HepG2 (cell line): ENCODE measurements at regions not wholly inside any gene's neighbourhood (a gene's known extent, or its start where the extent isn't known, plus 50 kb on each side); places are given as distances from the start of the nearest gene placed in this dataset.

Experiments used
- ATAC-seq: fragments of 200-7000 bp; cut with Tn5 transposase; 3 replicates; pipeline ENCODE4 v1.9.1; 2020; ENCODE audit warnings: mild to moderate bottlenecking, moderate library complexity
- BruUV-seq: library from RNA; stranded (reverse); fragments of 400-500 nt; replicated peaks from 2 replicates; lab custom pipeline; 2021; lab: Mats Ljungman, UMichigan
- CTCF ChIA-PET: fragments of 300-600 bp; formaldehyde crosslinking; extraction: SDS; loops from one replicate; lab custom pipeline; 2021; ENCODE audit warnings: low total read pairs, inconsistent platforms, low intra/inter-chr PET ratio; lab: Yijun Ruan, JAX
- POLR2A ChIA-PET: fragments of 350-600 bp; sonication (Branson Sonifier 250); formaldehyde crosslinking; loops from one replicate; lab custom pipeline; 2020; ENCODE audit warnings: antibody characterized with exemption, inconsistent platforms; lab: Yijun Ruan, JAX
- DNase-seq: peaks from one replicate; pipeline ENCODE4 v3.0.0-alpha.2; 2015; ENCODE audit warnings: low spot score
- FAIRE-seq: peaks from 3 replicates; lab custom pipeline; 2011; peaks lifted over from hg19 to GRCh38; lab: Jason Lieb, UNC
- H2AFZ ChIP-seq: one replicate; pipeline ENCODE4 v1.6.1; 2011; ENCODE audit warnings: low read length, inconsistent platforms
- H3K27ac ChIP-seq: fragments of 300-600 bp; 3 replicates; pipeline ENCODE4 v1.8.0; 2011; ENCODE audit warnings: mixed run types, mild to moderate bottlenecking, mixed read lengths, low read length, inconsistent platforms; ENCODE audit not compliant: insufficient read depth; ENCODE audit errors: extremely low read length
- H3K27me3 ChIP-seq, 2 experiments: fragments of 200-600 bp in 1 of 2; 2 replicates in 1 of 2; 3 replicates in 1 of 2; pipeline versions ENCODE4 v1.6.0 to v1.8.0; 2011; ENCODE audit warnings: low read length in 2 of 2, mild to moderate bottlenecking in 2 of 2, moderate library complexity in 2 of 2, inconsistent platforms in 1 of 2; ENCODE audit not compliant: insufficient read depth in 2 of 2, control insufficient read depth in 1 of 2
- H3K36me3 ChIP-seq, 2 experiments: fragments of 200-600 bp in 1 of 2; replicated peaks in 1 of 2; 2 replicates in 1 of 2; 3 replicates in 1 of 2; pipeline versions ENCODE4 v1.5.1 to v1.8.0; 2011; ENCODE audit warnings: low read length in 2 of 2, inconsistent platforms in 1 of 2; ENCODE audit not compliant: insufficient read depth in 2 of 2, control insufficient read depth in 1 of 2
- H3K4me1 ChIP-seq: 2 replicates; pipeline ENCODE4 v1.5.1; 2012; ENCODE audit warnings: low read length, inconsistent platforms; ENCODE audit not compliant: insufficient read depth
- H3K4me2 ChIP-seq: 2 replicates; pipeline ENCODE4 v1.6.0; 2011; ENCODE audit warnings: low read depth, low read length, inconsistent platforms
- H3K4me3 ChIP-seq, 3 experiments: fragments of 200-600 bp in 1 of 3; sonication (generic), shearing (Covaris generic) in 1 of 3; replicated peaks in 1 of 3; 2 replicates each; pipeline ENCODE4 v1.5.1; 2011 to 2016; ENCODE audit warnings: low read length in 3 of 3, inconsistent platforms in 2 of 3, low read depth in 2 of 3, mild to moderate bottlenecking in 2 of 3, control low read depth in 1 of 3, mixed read lengths in 1 of 3; ENCODE audit not compliant: insufficient read depth in 1 of 3
- H3K79me2 ChIP-seq: one replicate; pipeline ENCODE4 v1.6.1; 2011; ENCODE audit warnings: low read length, inconsistent platforms; ENCODE audit not compliant: insufficient read depth
- H3K9ac ChIP-seq: 2 replicates; pipeline ENCODE4 v1.6.0; 2011; ENCODE audit warnings: mild to moderate bottlenecking, low read depth, low read length, inconsistent platforms; ENCODE audit not compliant: insufficient read depth
- H3K9me3 ChIP-seq: 2 replicates; pipeline ENCODE4 v1.5.1; 2012; ENCODE audit warnings: mild to moderate bottlenecking, low read length
- H4K20me1 ChIP-seq: 2 replicates; pipeline ENCODE4 v1.6.0; 2011; ENCODE audit warnings: inconsistent platforms, mild to moderate bottlenecking, low read length, moderate library complexity; ENCODE audit not compliant: insufficient read depth
- CCAR2 ChIP-seq: fragments of 200-400 bp; formaldehyde crosslinking; optimal IDR thresholded peaks from 2 replicates; pipeline ENCODE3; 2018; ENCODE audit warnings: low read depth, mild to moderate bottlenecking, low read length, moderate library complexity
- FOSL2 ChIP-seq: sonication (generic); formaldehyde crosslinking; IDR thresholded peaks from 2 replicates; pipeline ENCODE4 v1.4.0; 2020; ENCODE audit warnings: missing genetic modification reagents
- FOXK2 ChIP-seq: fragments of 450-650 bp; IDR thresholded peaks from 2 replicates; pipeline ENCODE4 v1.6.1; 2016
- PHF8 ChIP-seq: sonication (generic); formaldehyde crosslinking; IDR thresholded peaks from 2 replicates; pipeline ENCODE4 v1.5.0; 2020; ENCODE audit warnings: missing genetic modification reagents
- SALL2 ChIP-seq: sonication (generic); formaldehyde crosslinking; IDR thresholded peaks from 2 replicates; pipeline ENCODE4 v1.8.1; 2023; ENCODE audit warnings: mild to moderate bottlenecking, missing genetic modification reagents, inconsistent platforms
- SOX5 ChIP-seq: IDR thresholded peaks from 2 replicates; pipeline ENCODE4 v1.6.1; 2016; ENCODE audit warnings: borderline replicate concordance
- TAF15 ChIP-seq: fragments of 200-400 bp; formaldehyde crosslinking; IDR thresholded peaks from one replicate; pipeline ENCODE4 v1.6.1; 2018; ENCODE audit warnings: mild to moderate bottlenecking, low read depth, low read length; ENCODE audit not compliant: poor library complexity, severe bottlenecking
- TBX3 ChIP-seq: fragments of 450-650 bp; IDR thresholded peaks from 2 replicates; pipeline ENCODE4 v1.6.1; 2017; ENCODE audit warnings: antibody characterized with exemption, mild to moderate bottlenecking, inconsistent platforms, borderline replicate concordance
- ZNF17 ChIP-seq: sonication (generic); formaldehyde crosslinking; IDR thresholded peaks from 2 replicates; pipeline ENCODE4 v1.5.0; 2020; ENCODE audit warnings: mild to moderate bottlenecking, missing genetic modification reagents
- ZNF205 ChIP-seq: IDR thresholded peaks from 2 replicates; pipeline ENCODE4 v1.6.1; 2018; ENCODE audit warnings: missing biosample characterization, missing genetic modification reagents
- ZNF263 ChIP-seq: sonication (generic); formaldehyde crosslinking; IDR thresholded peaks from 2 replicates; pipeline ENCODE4 v1.4.0; 2020; ENCODE audit warnings: missing genetic modification reagents
- ZNF598 ChIP-seq: sonication (generic); formaldehyde crosslinking; IDR thresholded peaks from 2 replicates; pipeline ENCODE4 v1.5.1; 2020; ENCODE audit warnings: mild to moderate bottlenecking, missing genetic modification reagents, borderline replicate concordance
- ZNF816 ChIP-seq: sonication (generic); formaldehyde crosslinking; IDR thresholded peaks from 2 replicates; pipeline ENCODE4 v1.8.0; 2022; ENCODE audit warnings: missing genetic modification reagents, mild to moderate bottlenecking, borderline replicate concordance
- ZSCAN20 ChIP-seq: sonication (generic); formaldehyde crosslinking; IDR thresholded peaks from 2 replicates; pipeline ENCODE4 v1.4.0; 2020; ENCODE audit warnings: missing genetic modification reagents, mild to moderate bottlenecking, borderline replicate concordance
- WGBS: methylation state at CpG from one replicate; pipeline ENCODE4 v1.1.6; 2017; ENCODE audit warnings: low lambda C conversion rate; 5-methylcytosine and 5-hydroxymethylcytosine counted together
- in situ Hi-C: cut with HindIII; loops from 2 replicates; pipeline ENCODE4 v1.10.0; 2017; ENCODE audit warnings: low pct_unique_long_range_greater_than_20kb; ENCODE audit not compliant: extremely low pct_ligation_motif_present
- intact Hi-C: fragments of 100-400 bp; cut with micrococcal nuclease; formaldehyde crosslinking; loops from one replicate; pipeline ENCODE4 v1.10.0; 2022; ENCODE audit not compliant: unreplicated experiment
- TF ChIP-seq, protein P1 (sequence below): sonication (generic); formaldehyde crosslinking; IDR thresholded peaks from 2 replicates; pipeline ENCODE4 v1.5.1; 2020; ENCODE audit warnings: mild to moderate bottlenecking, missing genetic modification reagents, borderline replicate concordance

DNA sequence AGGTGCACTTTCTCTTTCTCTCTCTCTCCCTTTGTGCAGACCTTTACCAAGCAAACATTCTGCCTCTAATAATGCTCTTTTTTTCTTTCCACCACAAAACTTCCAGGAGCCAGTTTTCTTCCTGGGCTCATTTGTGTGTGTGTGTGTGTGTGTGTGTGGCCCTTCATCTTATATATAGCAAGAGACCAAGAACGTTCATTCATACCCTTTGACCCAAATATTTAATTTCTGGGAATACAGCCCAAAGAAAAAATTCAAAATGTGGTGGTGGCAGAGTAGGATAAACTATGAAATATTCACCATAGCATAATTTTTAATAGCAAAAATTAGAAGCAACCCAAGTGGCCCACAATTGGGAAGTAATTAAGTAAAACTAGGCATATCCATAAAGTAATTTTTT lies 398.9 kb downstream of the IGSF11 start:
- FAIRE-seq (no peak), DNase-seq (no peak), ATAC-seq (no peak)
- Histone ChIP-seq H3K36me3 (no peaks in the 10 kb centered on the region), H3K9ac (no peak overlapping the region), H3K4me2 (no peak overlapping the region), H3K79me2 (no peaks in the 10 kb centered on the region), H3K27me3 (no peaks in the 10 kb centered on the region; a peak in 1 of 5 replicates), H3K4me3 (no peak overlapping the region), H3K27ac (no peak overlapping the region), H2AFZ (no peak overlapping the region), H3K9me3 (no peaks in the 10 kb centered on the region), H3K4me1 (peaks cover 3% of the 10 kb centered on the region; the same call in 1 of the 2 replicates), H4K20me1 (no peaks in the 10 kb centered on the region)
- intact Hi-C loops (no loop called here), in situ Hi-C loops (loop anchor here (25.0 kb wide), 1 partner anchor 648 kb away; no protein-coding TSS in a partner anchor)
- TF ChIP-seq ZNF17 (CRISPR knock-in tag) (no peak), TAF15 (no peak), ZNF205 (no peak), FOSL2 (CRISPR knock-in tag) (no peak), SALL2 (CRISPR knock-in tag) (no peak), CCAR2 (no peak), FOXK2 (no peak), TBX3 (no peak), PHF8 (CRISPR knock-in tag) (no peak), SOX5 (CRISPR knock-in tag) (no peak), ZNF598 (no peak), ZNF816 (CRISPR knock-in tag) (no peak), ZSCAN20 (CRISPR knock-in tag) (no peak), ZNF263 (CRISPR knock-in tag) (no peak)
- TF ChIP-seq, protein P1, sequence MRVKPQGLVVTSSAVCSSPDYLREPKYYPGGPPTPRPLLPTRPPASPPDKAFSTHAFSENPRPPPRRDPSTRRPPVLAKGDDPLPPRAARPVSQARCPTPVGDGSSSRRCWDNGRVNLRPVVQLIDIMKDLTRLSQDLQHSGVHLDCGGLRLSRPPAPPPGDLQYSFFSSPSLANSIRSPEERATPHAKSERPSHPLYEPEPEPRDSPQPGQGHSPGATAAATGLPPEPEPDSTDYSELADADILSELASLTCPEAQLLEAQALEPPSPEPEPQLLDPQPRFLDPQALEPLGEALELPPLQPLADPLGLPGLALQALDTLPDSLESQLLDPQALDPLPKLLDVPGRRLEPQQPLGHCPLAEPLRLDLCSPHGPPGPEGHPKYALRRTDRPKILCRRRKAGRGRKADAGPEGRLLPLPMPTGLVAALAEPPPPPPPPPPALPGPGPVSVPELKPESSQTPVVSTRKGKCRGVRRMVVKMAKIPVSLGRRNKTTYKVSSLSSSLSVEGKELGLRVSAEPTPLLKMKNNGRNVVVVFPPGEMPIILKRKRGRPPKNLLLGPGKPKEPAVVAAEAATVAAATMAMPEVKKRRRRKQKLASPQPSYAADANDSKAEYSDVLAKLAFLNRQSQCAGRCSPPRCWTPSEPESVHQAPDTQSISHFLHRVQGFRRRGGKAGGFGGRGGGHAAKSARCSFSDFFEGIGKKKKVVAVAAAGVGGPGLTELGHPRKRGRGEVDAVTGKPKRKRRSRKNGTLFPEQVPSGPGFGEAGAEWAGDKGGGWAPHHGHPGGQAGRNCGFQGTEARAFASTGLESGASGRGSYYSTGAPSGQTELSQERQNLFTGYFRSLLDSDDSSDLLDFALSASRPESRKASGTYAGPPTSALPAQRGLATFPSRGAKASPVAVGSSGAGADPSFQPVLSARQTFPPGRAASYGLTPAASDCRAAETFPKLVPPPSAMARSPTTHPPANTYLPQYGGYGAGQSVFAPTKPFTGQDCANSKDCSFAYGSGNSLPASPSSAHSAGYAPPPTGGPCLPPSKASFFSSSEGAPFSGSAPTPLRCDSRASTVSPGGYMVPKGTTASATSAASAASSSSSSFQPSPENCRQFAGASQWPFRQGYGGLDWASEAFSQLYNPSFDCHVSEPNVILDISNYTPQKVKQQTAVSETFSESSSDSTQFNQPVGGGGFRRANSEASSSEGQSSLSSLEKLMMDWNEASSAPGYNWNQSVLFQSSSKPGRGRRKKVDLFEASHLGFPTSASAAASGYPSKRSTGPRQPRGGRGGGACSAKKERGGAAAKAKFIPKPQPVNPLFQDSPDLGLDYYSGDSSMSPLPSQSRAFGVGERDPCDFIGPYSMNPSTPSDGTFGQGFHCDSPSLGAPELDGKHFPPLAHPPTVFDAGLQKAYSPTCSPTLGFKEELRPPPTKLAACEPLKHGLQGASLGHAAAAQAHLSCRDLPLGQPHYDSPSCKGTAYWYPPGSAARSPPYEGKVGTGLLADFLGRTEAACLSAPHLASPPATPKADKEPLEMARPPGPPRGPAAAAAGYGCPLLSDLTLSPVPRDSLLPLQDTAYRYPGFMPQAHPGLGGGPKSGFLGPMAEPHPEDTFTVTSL, result no peak
- ChIA-PET CTCF (no interaction called here), POLR2A (no interaction called here)
- BruUV-seq, result no TSS peak
- 0% methylated on average over 1 of the region's 1 CpG for WGBS
